CD4-positive, alpha-beta T cell (primary cell): ENCODE measurements at regions not wholly inside any gene's neighbourhood (a gene's known extent, or its start where the extent isn't known, plus 50 kb on each side); places are given as distances from the start of the nearest gene placed in this dataset.

Source experiments
- ATAC-seq: fragments of 200-7000 bp; cut with Tn5 transposase; one replicate; pipeline ENCODE4 v1.10.0; 2022; ENCODE audit warnings: mild to moderate bottlenecking; ENCODE audit not compliant: poor library complexity
- CTCF ChIA-PET: fragments of 350-600 bp; sonication (Branson Sonifier 250); formaldehyde crosslinking; loops from one replicate; lab custom pipeline; 2021; ENCODE audit warnings: antibody characterized with exemption, inconsistent platforms; lab: Charles Lee
- POLR2A ChIA-PET: fragments of 350-600 bp; sonication (Branson Sonifier 250); formaldehyde crosslinking; loops from one replicate; lab custom pipeline; 2021; ENCODE audit warnings: antibody characterized with exemption, inconsistent platforms; lab: Charles Lee
- DNase-seq, 14 experiments: peaks; one replicate each; pipeline ENCODE4 v3.0.0-alpha.2; 2013 to 2020; ENCODE audit warnings: mixed read lengths in 2 of 14
- H3K27ac ChIP-seq, 2 donors: one replicate each; pipeline versions ENCODE4 v1.5.1 to v1.7.0; 2013; ENCODE audit warnings: low read length in 2 of 2, low read depth in 1 of 2, mild to moderate bottlenecking in 1 of 2
- H3K27me3 ChIP-seq, 2 experiments: 1 replicate in 1 of 2; 2 replicates in 1 of 2; pipeline versions ENCODE4 v1.6.1 to v1.7.0; 2013; ENCODE audit warnings: low read length in 2 of 2, control low read depth in 1 of 2, mild to moderate bottlenecking in 1 of 2, moderate library complexity in 1 of 2; ENCODE audit not compliant: insufficient read depth in 2 of 2, control insufficient read depth in 1 of 2
- H3K36me3 ChIP-seq: one replicate; pipeline ENCODE4 v1.6.1; 2013; ENCODE audit warnings: low read length, control low read depth; ENCODE audit not compliant: insufficient read depth
- H3K4me1 ChIP-seq: one replicate; pipeline ENCODE4 v1.6.1; 2013; ENCODE audit warnings: low read length, control low read depth; ENCODE audit not compliant: insufficient read depth
- H3K4me3 ChIP-seq: one replicate; pipeline ENCODE4 v1.5.1; 2013; ENCODE audit warnings: mild to moderate bottlenecking, low read length, moderate library complexity
- H3K9me3 ChIP-seq, 2 experiments: 1 replicate in 1 of 2; 2 replicates in 1 of 2; pipeline versions ENCODE4 v1.6.1 to v1.7.0; 2013; ENCODE audit warnings: low read length in 2 of 2, mild to moderate bottlenecking in 2 of 2, control low read depth in 1 of 2, moderate library complexity in 1 of 2; ENCODE audit not compliant: control insufficient read depth in 1 of 2, insufficient read depth in 1 of 2
- H3K27ac Mint-ChIP-seq: one replicate; pipeline ENCODE4 v1.8.0; 2020; ENCODE audit warnings: mixed read lengths
- H3K27me3 Mint-ChIP-seq: one replicate; pipeline ENCODE4 v1.8.0; 2021; ENCODE audit warnings: mixed read lengths
- H3K36me3 Mint-ChIP-seq: one replicate; pipeline ENCODE4 v1.8.0; 2021; ENCODE audit warnings: low read depth, mixed read lengths
- H3K4me1 Mint-ChIP-seq: one replicate; pipeline ENCODE4 v1.8.0; 2021; ENCODE audit warnings: low read depth, mixed read lengths
- H3K4me3 Mint-ChIP-seq: one replicate; pipeline ENCODE4 v1.8.0; 2020; ENCODE audit warnings: mild to moderate bottlenecking, mixed read lengths
- H3K9me3 Mint-ChIP-seq: one replicate; pipeline ENCODE4 v1.8.0; 2020; ENCODE audit warnings: mixed read lengths
- intact Hi-C, 2 experiments: fragments of 100-400 bp; cut with DNase I in 1 of 2; cut with micrococcal nuclease in 1 of 2; formaldehyde crosslinking; loops; one replicate each; pipeline versions ENCODE4 v1.15.1 to v1.9.0; 2023 to 2025; cut with DNase I, micrococcal nuclease
- TF ChIP-seq, protein P1 (sequence below): fragments of 200-600 bp; IDR thresholded peaks from one replicate; pipeline ENCODE4 v1.8.0; 2022; ENCODE audit warnings: antibody characterized with exemption, mild to moderate bottlenecking

DNA sequence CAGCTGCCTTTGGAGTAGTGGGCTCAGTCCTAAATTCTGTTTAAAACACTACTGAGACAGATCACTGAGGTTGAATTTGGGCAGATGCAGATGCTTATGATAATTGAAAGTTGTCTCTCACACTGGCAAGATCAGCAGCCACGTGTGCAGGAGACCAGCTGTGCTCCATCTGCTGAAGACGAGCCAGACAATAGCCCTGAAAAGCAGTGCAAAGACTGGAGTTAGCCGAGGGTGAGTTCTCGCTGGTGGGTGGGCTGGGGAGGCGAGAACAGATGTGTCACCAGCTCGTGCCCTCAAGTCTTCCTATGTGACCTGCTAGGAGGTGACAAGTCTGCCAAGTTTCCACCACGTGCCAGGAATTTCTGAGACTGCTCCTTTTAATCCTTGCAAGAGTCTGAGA lies 661.3 kb upstream of the B3GAT1 start:
- H3K27ac Mint-ChIP-seq: no peak overlapping the region

DNA sequence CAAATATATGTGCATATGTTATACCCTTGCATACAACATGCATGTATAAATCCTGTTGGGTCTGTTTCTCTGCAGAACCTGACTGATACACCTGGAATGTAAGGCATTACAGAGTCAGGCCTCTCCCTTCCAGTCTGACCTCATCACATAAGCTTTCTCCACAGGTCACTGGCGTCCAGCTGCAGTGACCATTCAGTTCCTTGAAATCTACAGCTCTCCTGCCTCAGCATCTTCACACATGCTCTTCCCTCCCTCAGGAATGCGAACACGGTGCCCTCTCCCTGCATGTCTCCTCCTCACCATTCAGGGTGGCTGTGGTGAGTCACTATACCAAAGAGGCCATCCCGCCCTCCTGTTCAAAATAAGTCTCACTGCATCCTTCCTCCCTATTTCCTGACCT lies 657.8 kb upstream of the B3GAT1 start:
- Histone ChIP-seq H3K4me1 (no peaks in the 10 kb centered on the region), H3K27me3 (peaks cover 0 to 4% of the 10 kb centered on the region in 2 experiments), H3K9me3 (peaks cover 0 to 9% of the 10 kb centered on the region in 2 experiments), H3K27ac (no peak overlapping the region), H3K4me3 (no peak overlapping the region), H3K36me3 (no peaks in the 10 kb centered on the region)
- DNase-seq (no peak), ATAC-seq (no peak)
- Mint-ChIP-seq H3K27me3 (peaks cover 39% of the 10 kb centered on the region), H3K4me3 (no peak overlapping the region), H3K27ac (no peak overlapping the region), H3K9me3 (no peaks in the 10 kb centered on the region), H3K36me3 (no peaks in the 10 kb centered on the region), H3K4me1 (no peaks in the 10 kb centered on the region)
- intact Hi-C loops: no loop called here
- ChIA-PET POLR2A (no interaction called here), CTCF (no interaction called here)
- TF ChIP-seq, protein P1, sequence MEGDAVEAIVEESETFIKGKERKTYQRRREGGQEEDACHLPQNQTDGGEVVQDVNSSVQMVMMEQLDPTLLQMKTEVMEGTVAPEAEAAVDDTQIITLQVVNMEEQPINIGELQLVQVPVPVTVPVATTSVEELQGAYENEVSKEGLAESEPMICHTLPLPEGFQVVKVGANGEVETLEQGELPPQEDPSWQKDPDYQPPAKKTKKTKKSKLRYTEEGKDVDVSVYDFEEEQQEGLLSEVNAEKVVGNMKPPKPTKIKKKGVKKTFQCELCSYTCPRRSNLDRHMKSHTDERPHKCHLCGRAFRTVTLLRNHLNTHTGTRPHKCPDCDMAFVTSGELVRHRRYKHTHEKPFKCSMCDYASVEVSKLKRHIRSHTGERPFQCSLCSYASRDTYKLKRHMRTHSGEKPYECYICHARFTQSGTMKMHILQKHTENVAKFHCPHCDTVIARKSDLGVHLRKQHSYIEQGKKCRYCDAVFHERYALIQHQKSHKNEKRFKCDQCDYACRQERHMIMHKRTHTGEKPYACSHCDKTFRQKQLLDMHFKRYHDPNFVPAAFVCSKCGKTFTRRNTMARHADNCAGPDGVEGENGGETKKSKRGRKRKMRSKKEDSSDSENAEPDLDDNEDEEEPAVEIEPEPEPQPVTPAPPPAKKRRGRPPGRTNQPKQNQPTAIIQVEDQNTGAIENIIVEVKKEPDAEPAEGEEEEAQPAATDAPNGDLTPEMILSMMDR: no peak

More for the DNA sequence above, 661.3 kb upstream of the B3GAT1 start:
- Mint-ChIP-seq H3K4me1 (no peaks in the 10 kb centered on the region), H3K4me3 (no peak overlapping the region), H3K9me3 (no peaks in the 10 kb centered on the region), H3K27me3 (peaks cover 30% of the 10 kb centered on the region), H3K36me3 (no peaks in the 10 kb centered on the region)
- Histone ChIP-seq H3K27me3 (peaks cover 0 to 3% of the 10 kb centered on the region in 2 experiments), H3K4me1 (no peaks in the 10 kb centered on the region), H3K27ac (no peak overlapping the region), H3K4me3 (no peak overlapping the region), H3K36me3 (no peaks in the 10 kb centered on the region), H3K9me3 (peaks cover 0 to 14% of the 10 kb centered on the region in 2 experiments)
- TF ChIP-seq, protein P1: no peak
- DNase-seq (no peak), ATAC-seq (no peak)
- intact Hi-C loops: no loop called here
- ChIA-PET CTCF (no interaction called here), POLR2A (no interaction called here)

DNA sequence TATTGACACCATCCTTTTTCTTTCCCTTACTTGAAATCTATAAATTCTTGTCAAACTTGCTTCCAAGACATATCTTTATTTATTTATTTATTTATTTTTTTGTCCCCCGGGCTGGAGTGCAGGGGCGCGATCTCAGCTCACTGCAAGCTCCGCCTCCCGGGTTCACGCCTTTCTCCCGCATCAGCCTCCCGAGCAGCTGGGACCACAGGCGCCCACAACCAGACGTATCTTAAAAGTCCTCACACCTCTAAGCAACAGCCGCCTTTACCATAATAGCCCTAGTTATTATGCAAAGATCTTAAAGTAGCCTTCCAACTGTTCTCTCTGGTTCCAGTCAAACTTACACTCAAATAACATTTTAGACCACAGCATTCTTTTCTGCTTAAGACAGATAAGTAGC lies 657.0 kb upstream of the B3GAT1 start:
- Histone ChIP-seq H3K36me3 (no peaks in the 10 kb centered on the region), H3K4me1 (no peaks in the 10 kb centered on the region), H3K27me3 (peaks cover 0 to 4% of the 10 kb centered on the region in 2 experiments), H3K9me3 (peaks cover 0 to 13% of the 10 kb centered on the region in 2 experiments), H3K4me3 (no peak overlapping the region), H3K27ac (no peak overlapping the region)
- H3K4me3 Mint-ChIP-seq: no peak overlapping the region
- CTCF ChIA-PET: no interaction called here
- POLR2A ChIA-PET: no interaction called here
- intact Hi-C loops: no loop called here
- H3K4me1 Mint-ChIP-seq: no peaks in the 10 kb centered on the region
- H3K27me3 Mint-ChIP-seq: peaks cover 40% of the 10 kb centered on the region
- ATAC-seq (no peak), DNase-seq (no peak)
- no peaks in the 10 kb centered on the region for H3K36me3 Mint-ChIP-seq
- no peak overlapping the region for H3K27ac Mint-ChIP-seq
- TF ChIP-seq, protein P1: no peak
- no peaks in the 10 kb centered on the region for H3K9me3 Mint-ChIP-seq
